Activated naive CD4-positive, alpha-beta T cell treated with anti-CD3 and anti-CD28 coated beads for 36 hours (primary cell): ENCODE measurements at regions not wholly inside any gene's neighbourhood (a gene's known extent, or its start where the extent isn't known, plus 50 kb on each side); places are given as distances from the start of the nearest gene placed in this dataset.

ENCODE experiments used
- CTCF ChIA-PET: fragments of 350-600 bp; sonication (Branson Sonifier 250); formaldehyde crosslinking; loops from one replicate; lab custom pipeline; 2021; ENCODE audit warnings: antibody characterized with exemption; lab: Charles Lee
- DNase-seq: peaks from one replicate; pipeline ENCODE4 v3.0.0-alpha.2; 2020
- H3K27ac Mint-ChIP-seq: one replicate; pipeline ENCODE4 v1.8.0; 2021; ENCODE audit warnings: mild to moderate bottlenecking, mixed read lengths
- H3K27me3 Mint-ChIP-seq: one replicate; pipeline ENCODE4 v1.8.0; 2021; ENCODE audit warnings: low read depth, mixed read lengths
- H3K36me3 Mint-ChIP-seq: one replicate; pipeline ENCODE4 v1.8.0; 2021; ENCODE audit warnings: low read depth, mixed read lengths
- H3K4me1 Mint-ChIP-seq: one replicate; pipeline ENCODE4 v1.8.0; 2021; ENCODE audit warnings: low read depth, mixed read lengths
- H3K4me3 Mint-ChIP-seq: one replicate; pipeline ENCODE4 v1.8.0; 2021; ENCODE audit warnings: mild to moderate bottlenecking, moderate library complexity, mixed read lengths
- H3K9me3 Mint-ChIP-seq: one replicate; pipeline ENCODE4 v1.8.0; 2021; ENCODE audit warnings: mixed read lengths
- intact Hi-C: fragments of 100-400 bp; cut with micrococcal nuclease; formaldehyde crosslinking; loops from one replicate; pipeline ENCODE4 v1.15.1; 2023

DNA sequence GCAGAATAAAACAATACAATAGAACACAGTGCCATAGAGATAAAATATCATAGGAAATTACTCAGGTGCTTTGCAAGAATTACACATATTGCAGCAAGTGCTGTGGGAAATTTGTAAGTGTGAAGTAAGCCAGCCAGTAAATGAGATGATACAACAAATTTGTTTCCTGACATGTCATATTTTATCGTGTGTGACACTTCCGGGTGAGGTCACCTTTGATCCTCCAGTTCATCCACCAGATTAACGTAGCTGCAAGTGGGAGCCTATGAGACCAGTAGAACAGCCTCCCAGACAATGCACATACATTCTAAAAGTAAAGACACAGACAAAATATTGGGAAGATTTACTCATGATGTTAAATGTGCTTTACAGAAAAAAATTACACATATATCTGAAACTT, 72.2 kb downstream of the PRDM9 start:
- Mint-ChIP-seq H3K27me3 (no peaks in the 10 kb centered on the region), H3K4me3 (no peak overlapping the region), H3K4me1 (no peaks in the 10 kb centered on the region), H3K9me3 (peaks cover 2% of the 10 kb centered on the region), H3K27ac (no peak overlapping the region), H3K36me3 (no peaks in the 10 kb centered on the region)
- CTCF ChIA-PET, result interaction anchor here (0.6 kb wide), 1 partner anchor 145 kb away, joined by 3 read pairs; no protein-coding TSS in a partner anchor
- intact Hi-C loops, result no loop called here
- no peak for DNase-seq

DNA sequence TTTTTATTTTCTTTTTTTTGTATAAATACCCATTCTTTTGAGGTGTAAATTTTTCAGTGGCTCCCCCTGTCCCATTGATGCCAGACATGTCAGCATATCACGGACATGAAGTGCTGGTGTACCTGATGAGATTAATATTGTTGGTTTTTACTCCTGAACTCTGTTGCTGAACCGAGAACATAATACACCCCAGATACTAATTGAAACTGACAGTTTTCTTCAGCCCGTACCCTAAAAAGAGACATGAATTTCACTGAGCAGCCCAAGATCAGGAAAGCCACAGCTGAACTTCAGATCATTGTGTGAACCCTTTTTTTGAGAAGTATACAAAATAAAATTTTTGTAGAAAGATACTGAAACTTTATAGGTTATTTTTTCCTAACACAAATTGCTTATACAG, 75.7 kb downstream of the PRDM9 start:
- Mint-ChIP-seq H3K36me3 (no peaks in the 10 kb centered on the region), H3K9me3 (peaks cover 1% of the 10 kb centered on the region), H3K27me3 (no peaks in the 10 kb centered on the region), H3K27ac (no peak overlapping the region), H3K4me3 (no peak overlapping the region), H3K4me1 (no peaks in the 10 kb centered on the region)
- DNase-seq, result no peak
- CTCF ChIA-PET, result no interaction called here
- intact Hi-C loops, result no loop called here

DNA sequence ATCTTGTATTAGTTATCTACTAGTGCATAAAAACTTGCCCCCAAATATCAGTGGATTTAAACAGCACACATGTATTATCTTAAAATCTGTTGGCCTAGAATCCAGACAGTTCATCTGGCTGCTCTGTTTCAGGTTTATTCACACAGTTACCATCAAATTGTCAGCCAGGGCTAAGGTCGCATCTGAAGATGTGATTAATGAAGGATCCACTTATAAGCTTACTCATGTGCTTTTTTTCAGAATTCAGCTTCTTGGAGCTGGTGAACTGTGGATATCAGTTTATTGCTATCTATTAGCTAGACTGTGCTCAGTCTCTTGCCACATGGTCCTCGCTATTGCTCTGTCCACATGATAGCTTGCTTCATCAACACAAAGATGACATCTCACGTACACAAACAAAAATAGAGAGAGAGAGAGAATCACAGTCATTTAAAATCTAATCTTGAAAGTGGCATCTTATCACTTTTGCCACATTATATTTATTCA, 81.5 kb downstream of the PRDM9 start:
- intact Hi-C loops, result no loop called here

DNA sequence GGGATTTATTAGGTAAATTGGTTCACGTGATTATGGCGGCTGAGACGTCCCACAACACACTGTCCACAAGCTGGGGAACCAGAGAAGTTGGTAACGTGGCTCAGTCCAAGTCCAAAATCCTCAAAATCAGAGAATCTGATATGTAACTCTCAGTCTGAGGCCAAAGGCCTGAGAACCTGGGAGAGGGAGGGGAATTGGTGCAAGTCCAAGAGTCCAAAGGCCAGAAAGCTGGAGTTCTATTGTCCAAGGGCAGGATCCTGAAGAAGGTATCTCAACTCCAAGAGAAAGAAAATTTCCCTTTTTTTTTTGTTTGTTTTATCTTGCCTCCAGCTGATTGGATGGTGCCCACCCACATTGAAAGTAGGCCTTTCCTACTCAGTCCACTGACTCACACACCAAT, 83.8 kb downstream of the PRDM9 start:
- no peaks in the 10 kb centered on the region for H3K36me3 Mint-ChIP-seq
- no peaks in the 10 kb centered on the region for H3K4me1 Mint-ChIP-seq
- intact Hi-C loops, result no loop called here
- no peaks in the 10 kb centered on the region for H3K27me3 Mint-ChIP-seq
- CTCF ChIA-PET, result no interaction called here
- H3K4me3 Mint-ChIP-seq, result no peak overlapping the region
- no peak overlapping the region for H3K27ac Mint-ChIP-seq
- H3K9me3 Mint-ChIP-seq, result no peaks in the 10 kb centered on the region
- no peak for DNase-seq

More for the DNA sequence above, 81.5 kb downstream of the PRDM9 start:
- no peak overlapping the region for H3K27ac Mint-ChIP-seq
- DNase-seq, result no peak
- no peaks in the 10 kb centered on the region for H3K27me3 Mint-ChIP-seq
- no peak overlapping the region for H3K4me3 Mint-ChIP-seq
- H3K4me1 Mint-ChIP-seq, result no peaks in the 10 kb centered on the region
- H3K36me3 Mint-ChIP-seq, result no peaks in the 10 kb centered on the region
- H3K9me3 Mint-ChIP-seq, result no peaks in the 10 kb centered on the region
- CTCF ChIA-PET, result interaction anchor here (0.6 to 0.8 kb wide), 2 partner anchors 38 to 566 kb away, joined by 3 read pairs; no protein-coding TSS in a partner anchor

DNA sequence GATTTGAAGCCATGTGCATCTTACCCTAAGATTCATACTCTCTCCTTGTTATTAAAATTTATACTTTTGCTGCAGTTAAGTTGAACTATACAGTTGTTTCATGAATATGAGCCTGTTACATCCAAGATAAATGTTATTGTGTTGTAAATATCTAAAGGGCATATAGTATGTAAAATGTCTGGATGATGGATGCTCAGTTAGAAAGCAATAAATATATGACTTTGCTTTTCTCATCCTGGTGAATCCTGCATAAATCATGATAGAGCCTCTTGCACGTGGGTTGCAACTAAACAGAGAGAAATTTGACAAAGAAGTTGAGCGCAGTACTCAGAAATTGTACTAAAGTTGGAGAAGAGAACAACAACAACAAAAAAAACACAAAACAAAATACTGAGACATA, 99.5 kb downstream of the PRDM9 start:
- Mint-ChIP-seq H3K4me1 (no peaks in the 10 kb centered on the region), H3K27me3 (no peaks in the 10 kb centered on the region), H3K27ac (no peak overlapping the region), H3K9me3 (peaks cover 18% of the 10 kb centered on the region), H3K36me3 (no peaks in the 10 kb centered on the region), H3K4me3 (no peak overlapping the region)
- CTCF ChIA-PET, result no interaction called here
- intact Hi-C loops, result no loop called here
- DNase-seq, result no peak

DNA sequence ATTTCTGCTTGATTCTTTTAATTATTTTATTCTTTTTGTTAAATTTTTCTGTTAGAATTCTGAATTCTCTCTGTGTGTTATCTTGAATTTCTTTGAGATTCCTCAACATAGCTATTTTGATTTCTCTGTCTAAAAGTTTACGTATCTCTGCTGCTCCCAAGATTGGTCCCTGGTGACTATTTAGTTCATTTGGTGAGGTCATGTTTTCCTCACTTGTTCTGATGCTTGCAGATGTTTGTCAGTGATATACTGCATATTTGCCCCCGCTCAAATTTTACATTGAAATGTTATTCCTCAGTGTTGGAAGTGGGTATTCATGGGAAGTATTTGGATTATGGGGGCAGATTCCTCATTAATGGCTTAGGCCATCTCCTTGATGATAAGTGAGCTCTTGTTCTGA, 105.3 kb downstream of the PRDM9 start:
- intact Hi-C loops, result no loop called here
- peaks cover 24% of the 10 kb centered on the region for H3K9me3 Mint-ChIP-seq
- H3K4me3 Mint-ChIP-seq, result no peak overlapping the region
- H3K27ac Mint-ChIP-seq, result no peak overlapping the region
- H3K4me1 Mint-ChIP-seq, result no peaks in the 10 kb centered on the region
- H3K27me3 Mint-ChIP-seq, result no peaks in the 10 kb centered on the region
- H3K36me3 Mint-ChIP-seq, result no peaks in the 10 kb centered on the region
- no peak for DNase-seq
- CTCF ChIA-PET, result no interaction called here

DNA sequence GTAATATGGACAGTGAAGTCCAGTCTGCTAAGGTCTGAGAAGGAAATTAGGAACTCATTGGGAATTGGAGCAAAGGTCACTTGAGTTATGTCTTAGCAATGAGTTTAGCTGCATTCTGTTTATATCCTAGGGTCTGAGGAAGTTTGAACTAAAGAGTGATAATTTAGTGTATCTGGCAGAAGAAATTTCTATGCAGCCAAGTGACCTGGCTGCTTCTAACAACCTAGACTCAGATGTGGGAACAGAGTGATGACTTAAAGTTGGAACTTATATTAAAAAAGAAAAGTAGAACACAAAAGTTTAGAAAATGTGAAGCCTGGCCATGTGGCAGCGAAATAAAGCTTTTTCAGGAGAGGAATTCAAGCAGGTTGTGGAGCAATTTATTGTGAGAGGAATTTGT, 106.2 kb downstream of the PRDM9 start:
- no peak overlapping the region for H3K27ac Mint-ChIP-seq
- H3K4me1 Mint-ChIP-seq, result no peaks in the 10 kb centered on the region
- DNase-seq, result no peak
- no peaks in the 10 kb centered on the region for H3K27me3 Mint-ChIP-seq
- CTCF ChIA-PET, result no interaction called here
- intact Hi-C loops, result no loop called here
- H3K9me3 Mint-ChIP-seq, result peaks cover 24% of the 10 kb centered on the region
- no peak overlapping the region for H3K4me3 Mint-ChIP-seq
- H3K36me3 Mint-ChIP-seq, result no peaks in the 10 kb centered on the region

DNA sequence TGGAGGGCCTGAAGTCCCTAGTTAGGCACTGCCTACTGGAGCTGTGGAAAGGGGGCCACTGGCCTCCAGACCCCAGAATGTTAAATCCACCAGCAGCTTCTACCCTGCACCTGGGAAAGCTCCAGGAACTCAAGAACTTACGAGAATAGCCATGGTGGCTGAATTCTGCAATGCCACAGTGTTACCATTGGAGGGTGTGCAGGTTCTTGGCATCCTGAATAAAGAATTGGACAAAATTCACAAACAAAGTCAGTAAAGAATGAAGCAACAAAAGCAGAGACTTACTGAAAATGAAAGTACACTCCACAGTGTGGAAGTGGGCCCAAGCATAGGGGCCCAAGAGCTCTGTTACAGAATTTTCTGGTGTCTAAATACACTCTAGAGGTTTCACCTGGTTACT, 107.0 kb downstream of the PRDM9 start:
- no peak for DNase-seq
- Mint-ChIP-seq H3K9me3 (peaks cover 21% of the 10 kb centered on the region), H3K27me3 (no peaks in the 10 kb centered on the region), H3K4me1 (no peaks in the 10 kb centered on the region), H3K27ac (no peak overlapping the region), H3K36me3 (no peaks in the 10 kb centered on the region), H3K4me3 (no peak overlapping the region)
- intact Hi-C loops, result no loop called here
- CTCF ChIA-PET, result no interaction called here

DNA sequence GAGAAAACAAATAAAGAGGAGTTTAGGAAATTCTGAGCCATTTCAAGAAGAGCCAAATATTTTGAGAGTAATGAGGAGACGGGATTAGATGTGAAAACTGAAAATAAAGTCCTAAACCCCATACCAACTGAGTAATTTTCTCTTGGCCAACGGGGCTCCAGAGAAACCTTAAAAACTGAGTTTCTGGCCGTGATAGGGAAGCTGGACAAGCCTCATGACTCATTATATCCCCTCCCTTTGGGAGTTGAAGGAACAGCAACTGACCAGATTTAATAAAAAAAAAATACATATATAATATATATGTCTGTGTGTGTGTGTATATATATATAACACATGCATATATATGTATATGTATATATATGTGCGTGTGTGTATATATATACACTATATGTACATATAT, 119.6 kb downstream of the PRDM9 start:
- Mint-ChIP-seq H3K4me1 (no peaks in the 10 kb centered on the region), H3K4me3 (no peak overlapping the region), H3K9me3 (peaks cover 6% of the 10 kb centered on the region), H3K27me3 (no peaks in the 10 kb centered on the region), H3K27ac (no peak overlapping the region), H3K36me3 (no peaks in the 10 kb centered on the region)
- intact Hi-C loops, result no loop called here
- CTCF ChIA-PET, result no interaction called here
- no peak for DNase-seq

DNA sequence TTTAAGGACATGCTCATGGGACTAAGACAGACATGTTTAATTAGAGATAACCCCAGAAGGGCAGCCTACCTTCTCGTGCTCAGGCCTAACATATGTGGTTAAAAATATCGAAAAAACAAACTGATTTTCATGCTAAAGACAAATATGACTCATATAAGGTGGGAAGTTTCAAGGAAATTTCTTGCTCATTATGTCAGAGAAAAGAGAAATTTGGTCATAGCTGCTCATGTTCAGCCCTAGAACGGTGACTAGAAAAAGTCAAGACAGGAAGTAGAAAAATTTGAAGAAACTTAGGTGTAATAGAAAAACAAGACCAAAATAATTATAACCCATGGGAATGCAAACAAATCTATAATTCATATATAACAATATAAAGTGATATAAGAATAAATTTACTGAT, 120.6 kb downstream of the PRDM9 start:
- H3K9me3 Mint-ChIP-seq, result peaks cover 6% of the 10 kb centered on the region
- CTCF ChIA-PET, result no interaction called here
- DNase-seq, result no peak
- no peak overlapping the region for H3K4me3 Mint-ChIP-seq
- intact Hi-C loops, result no loop called here
- H3K4me1 Mint-ChIP-seq, result no peaks in the 10 kb centered on the region
- no peak overlapping the region for H3K27ac Mint-ChIP-seq
- H3K36me3 Mint-ChIP-seq, result no peaks in the 10 kb centered on the region
- no peaks in the 10 kb centered on the region for H3K27me3 Mint-ChIP-seq

DNA sequence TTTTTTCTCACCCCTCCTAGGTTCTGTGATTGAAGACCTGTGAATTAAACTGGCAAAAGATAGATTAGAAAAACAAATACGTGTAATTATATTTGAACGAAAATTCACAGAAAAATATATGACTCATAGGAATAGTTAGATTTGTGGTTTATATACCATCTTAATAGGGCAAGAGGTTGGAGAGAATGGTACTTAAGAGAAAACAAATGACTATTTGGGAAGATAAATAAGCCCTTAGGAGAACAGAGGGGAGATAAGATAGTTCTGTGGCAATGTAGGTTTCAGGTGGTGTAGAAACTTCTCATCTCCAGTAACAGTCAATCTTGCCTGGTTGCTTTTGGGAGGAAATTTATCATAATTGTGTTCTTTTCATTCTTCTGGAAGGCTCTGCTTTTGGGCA, 122.0 kb downstream of the PRDM9 start:
- Mint-ChIP-seq H3K27me3 (no peaks in the 10 kb centered on the region), H3K36me3 (no peaks in the 10 kb centered on the region), H3K9me3 (peaks cover 6% of the 10 kb centered on the region), H3K4me3 (no peak overlapping the region), H3K4me1 (no peaks in the 10 kb centered on the region), H3K27ac (no peak overlapping the region)
- CTCF ChIA-PET, result no interaction called here
- intact Hi-C loops, result no loop called here
- DNase-seq, result no peak

DNA sequence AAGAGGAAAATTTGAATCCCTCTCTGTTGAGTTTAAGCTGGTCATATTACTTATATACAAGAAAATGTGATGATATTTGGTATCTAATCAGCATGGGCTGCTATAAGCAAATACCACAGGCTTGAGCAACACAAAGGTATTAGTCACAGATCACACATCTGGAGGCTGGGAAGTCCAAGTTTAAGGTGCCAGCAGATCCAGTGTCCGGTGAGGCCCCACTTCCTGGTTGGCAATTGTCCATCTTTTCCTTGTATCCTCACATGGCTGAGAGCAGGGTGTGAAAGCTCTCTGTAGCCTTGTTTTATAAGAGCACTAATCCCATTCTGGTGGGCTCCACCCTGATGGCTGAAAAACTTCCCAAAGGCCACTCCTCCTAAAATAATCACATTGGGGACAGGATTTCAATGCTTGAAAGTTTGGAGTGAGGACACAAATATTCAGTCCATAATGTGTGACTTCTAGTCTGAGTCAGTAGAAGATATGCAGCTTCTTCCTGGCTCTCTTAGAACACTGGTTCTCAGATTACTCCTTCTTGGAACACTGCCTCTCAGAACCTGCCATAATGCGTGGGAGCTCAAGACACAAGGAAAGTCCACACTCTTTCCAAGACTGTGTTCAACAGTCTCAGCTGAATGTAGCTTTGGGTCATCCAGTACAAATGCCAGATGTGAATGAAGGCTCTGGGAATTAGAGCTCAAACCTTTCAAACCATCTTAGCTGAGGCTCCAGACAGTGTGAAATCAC, 124.1 kb downstream of the PRDM9 start:
- H3K4me3 Mint-ChIP-seq, result no peak overlapping the region
- H3K9me3 Mint-ChIP-seq, result peaks cover 9% of the 10 kb centered on the region
- intact Hi-C loops, result no loop called here
- H3K27me3 Mint-ChIP-seq, result no peaks in the 10 kb centered on the region
- DNase-seq, result no peak
- no peak overlapping the region for H3K27ac Mint-ChIP-seq
- no peaks in the 10 kb centered on the region for H3K36me3 Mint-ChIP-seq
- no peaks in the 10 kb centered on the region for H3K4me1 Mint-ChIP-seq
- CTCF ChIA-PET, result no interaction called here

DNA sequence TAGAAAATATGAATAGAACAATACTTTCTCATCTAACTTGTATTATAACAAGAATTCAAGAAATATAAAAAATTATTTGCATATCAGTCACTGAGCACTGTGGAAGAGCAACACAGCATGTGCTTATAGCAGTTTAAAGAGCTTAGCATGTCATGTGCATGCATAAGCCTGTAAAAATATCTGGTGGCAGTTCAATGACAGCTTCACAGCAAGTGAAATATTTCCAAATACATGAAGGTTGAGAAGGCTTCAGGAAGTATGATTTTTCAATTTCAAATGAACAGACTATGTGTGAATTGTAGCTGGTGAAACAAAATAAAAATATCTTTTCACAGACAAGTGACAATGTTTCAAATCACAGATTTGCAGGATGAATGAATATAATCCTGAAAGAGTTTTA, 128.5 kb downstream of the PRDM9 start:
- Mint-ChIP-seq H3K4me3 (no peak overlapping the region), H3K9me3 (peaks cover 19% of the 10 kb centered on the region), H3K27me3 (no peaks in the 10 kb centered on the region), H3K36me3 (no peaks in the 10 kb centered on the region), H3K4me1 (no peaks in the 10 kb centered on the region), H3K27ac (no peak overlapping the region)
- DNase-seq, result no peak
- intact Hi-C loops, result no loop called here
- CTCF ChIA-PET, result no interaction called here
